ENCODE measurements at regions not wholly inside any gene's neighbourhood (a gene's known extent, or its start where the extent isn't known, plus 50 kb on each side); places are given as distances from the start of the nearest gene placed in this dataset.

DNA sequence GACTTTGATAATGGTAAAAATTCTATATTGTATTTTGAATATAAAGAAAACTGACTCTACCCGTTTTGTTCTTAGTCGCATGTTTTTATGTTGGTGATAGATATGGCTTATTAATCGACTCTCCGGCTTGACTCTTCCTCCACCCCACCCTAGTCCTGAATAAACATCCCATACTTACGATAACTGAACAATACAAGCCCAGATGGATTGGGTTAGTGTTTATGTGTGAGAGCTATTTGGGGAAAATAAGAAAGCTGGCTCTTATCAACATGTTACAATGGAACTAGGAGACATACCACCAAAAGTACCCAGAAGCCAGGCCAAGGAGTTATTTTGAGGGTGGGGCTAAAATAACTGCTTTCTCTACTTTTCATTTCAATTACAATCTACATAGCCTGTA is 796.3 kb downstream of the DIAPH3 start:
- Histone ChIP-seq H3K9me3 (replicated peaks in 1 of 11) (0 out of 22 replicates have a peak, but pooled peaks cover 0 to 3% (median 0%) of the 10 kb centered on the region in 11 experiments), H3K4me2 (no peak overlapping the region), H4K20me1 (no peaks in the 10 kb centered on the region), H3K4me1 (no peaks in the 10 kb centered on the region), H3K36me3 (no peaks in the 10 kb centered on the region), H3K9ac (no peak overlapping the region), H3K27ac (no peak overlapping the region), H3K4me3 (no peak overlapping the region), H3K27me3 (no peaks in the 10 kb centered on the region)
- TF ChIP-seq Cebpa-rat (IDR thresholded peaks at IDR 0.05) = no peak

DNA sequence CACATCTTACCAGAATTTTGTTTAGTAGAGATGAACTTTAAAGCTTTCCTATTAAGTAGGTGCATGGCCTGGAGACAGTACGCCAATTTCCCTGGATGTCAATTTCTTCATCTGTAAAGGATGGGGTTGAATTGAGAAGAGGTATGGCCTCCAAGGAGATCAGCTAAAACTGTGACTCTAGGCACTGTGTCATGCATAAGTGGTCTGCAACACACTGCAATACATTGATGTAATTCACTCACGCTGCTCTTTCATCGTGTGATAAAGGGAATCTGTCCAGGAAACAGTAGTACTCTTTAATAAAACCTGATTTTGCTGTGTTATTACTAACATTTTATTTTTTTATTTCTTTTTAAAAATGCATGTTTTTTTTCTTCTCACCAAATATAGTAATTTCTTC is 795.8 kb downstream of the DIAPH3 start:
- H3K4me3 ChIP-seq = no peak overlapping the region
- 0 out of 22 replicates have a peak, but pooled peaks cover 0 to 3% (median 0%) of the 10 kb centered on the region in 11 experiments for H3K9me3 ChIP-seq (replicated peaks in 1 of 11)
- H3K27ac ChIP-seq = no peak overlapping the region
- no peaks in the 10 kb centered on the region for H3K27me3 ChIP-seq
- no peaks in the 10 kb centered on the region for H3K4me1 ChIP-seq
- H3K36me3 ChIP-seq = no peaks in the 10 kb centered on the region
- no peak overlapping the region for H3K9ac ChIP-seq
- no peak for TF ChIP-seq Cebpa-rat (IDR thresholded peaks at IDR 0.05)
- no peaks in the 10 kb centered on the region for H4K20me1 ChIP-seq
- H3K4me2 ChIP-seq = no peak overlapping the region

DNA sequence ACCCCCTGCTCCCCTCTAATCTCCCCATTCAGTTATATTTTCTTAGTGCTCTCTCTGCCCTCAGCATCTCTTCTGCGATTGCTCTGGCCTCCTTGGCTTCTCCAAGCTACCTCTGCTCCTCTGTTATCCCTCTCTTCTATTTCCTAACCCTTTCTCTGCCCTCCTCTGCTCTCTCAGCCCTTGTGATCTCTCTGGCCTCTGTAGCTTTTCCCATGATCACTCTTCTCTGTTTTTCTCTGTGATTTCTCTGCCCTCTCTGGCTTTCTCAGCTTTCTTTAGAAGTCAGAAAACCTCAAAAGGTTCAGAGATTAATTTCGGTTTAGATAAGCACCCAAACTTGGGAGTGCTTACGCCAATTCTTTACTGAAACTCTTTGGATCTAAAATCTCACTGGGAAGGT is 795.0 kb downstream of the DIAPH3 start:
- no peak overlapping the region for H3K27ac ChIP-seq
- no peaks in the 10 kb centered on the region for H3K4me1 ChIP-seq
- no peaks in the 10 kb centered on the region for H3K27me3 ChIP-seq
- no peak for TF ChIP-seq Cebpa-rat (IDR thresholded peaks at IDR 0.05)
- no peak overlapping the region for H3K9ac ChIP-seq
- no peak overlapping the region for H3K4me2 ChIP-seq
- H3K36me3 ChIP-seq = no peaks in the 10 kb centered on the region
- H3K4me3 ChIP-seq = no peak overlapping the region
- 0 out of 22 replicates have a peak, but pooled peaks cover 0 to 3% (median 0%) of the 10 kb centered on the region in 11 experiments for H3K9me3 ChIP-seq (replicated peaks in 1 of 11)
- H4K20me1 ChIP-seq = no peaks in the 10 kb centered on the region

DNA sequence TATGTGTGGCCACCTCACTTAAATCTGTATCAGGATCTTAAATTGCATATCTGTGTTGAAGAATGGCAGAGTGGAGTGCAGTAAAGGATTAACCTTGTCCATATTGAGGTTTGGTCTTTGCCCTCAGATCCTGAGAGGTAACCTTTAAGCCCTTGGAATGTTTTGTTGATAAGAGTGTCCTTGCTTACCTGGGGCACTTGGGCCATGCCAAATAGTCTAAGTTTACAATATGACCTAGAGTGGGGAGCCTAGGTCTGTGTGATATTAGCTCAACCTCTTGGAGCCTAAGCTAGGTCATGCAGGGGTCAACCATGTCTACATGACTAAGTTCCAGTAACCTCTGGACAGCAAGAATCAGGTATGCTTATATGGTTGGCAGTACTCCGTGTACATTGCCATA is 792.5 kb downstream of the DIAPH3 start:
- H3K36me3 ChIP-seq = no peaks in the 10 kb centered on the region
- H3K4me1 ChIP-seq = no peaks in the 10 kb centered on the region
- H3K27ac ChIP-seq = no peak overlapping the region
- H3K4me2 ChIP-seq = no peak overlapping the region
- H4K20me1 ChIP-seq = no peaks in the 10 kb centered on the region
- H3K27me3 ChIP-seq = no peaks in the 10 kb centered on the region
- 0 out of 22 replicates have a peak, but pooled peaks cover 0 to 1% (median 0%) of the 10 kb centered on the region in 11 experiments for H3K9me3 ChIP-seq (replicated peaks in 1 of 11)
- H3K4me3 ChIP-seq = no peak overlapping the region
- no peak for TF ChIP-seq Cebpa-rat (IDR thresholded peaks at IDR 0.05)
- H3K9ac ChIP-seq = no peak overlapping the region

DNA sequence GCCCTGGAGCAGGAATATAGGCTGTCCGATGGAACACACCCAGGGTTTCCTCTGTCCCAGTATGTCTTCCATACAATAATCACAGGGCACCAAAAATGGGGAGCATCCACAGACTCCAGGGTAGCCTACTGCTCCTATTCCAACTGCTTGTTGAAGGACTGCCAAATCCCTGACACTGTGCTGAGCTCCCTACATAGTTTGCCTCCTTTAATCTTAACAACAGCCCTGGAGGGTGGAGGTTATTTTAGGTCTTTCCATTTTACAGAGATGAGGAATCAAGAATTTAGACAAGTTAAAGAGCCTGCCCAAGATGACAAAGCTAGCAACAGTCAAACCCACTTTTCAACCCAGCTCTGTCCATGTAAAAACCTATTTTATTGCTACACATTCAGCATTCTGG is 790.4 kb downstream of the DIAPH3 start:
- no peak overlapping the region for H3K9ac ChIP-seq
- H3K9me3 ChIP-seq (replicated peaks in 1 of 11) = peaks cover 0 to 15% (median 6%) of the 10 kb centered on the region in 11 experiments; a peak in 8 of 22 replicates
- H3K36me3 ChIP-seq = no peaks in the 10 kb centered on the region
- no peak for TF ChIP-seq Cebpa-rat (IDR thresholded peaks at IDR 0.05)
- H3K4me3 ChIP-seq = no peak overlapping the region
- H3K4me1 ChIP-seq = no peaks in the 10 kb centered on the region
- H4K20me1 ChIP-seq = no peaks in the 10 kb centered on the region
- H3K27ac ChIP-seq = no peak overlapping the region
- no peak overlapping the region for H3K4me2 ChIP-seq
- no peaks in the 10 kb centered on the region for H3K27me3 ChIP-seq

DNA sequence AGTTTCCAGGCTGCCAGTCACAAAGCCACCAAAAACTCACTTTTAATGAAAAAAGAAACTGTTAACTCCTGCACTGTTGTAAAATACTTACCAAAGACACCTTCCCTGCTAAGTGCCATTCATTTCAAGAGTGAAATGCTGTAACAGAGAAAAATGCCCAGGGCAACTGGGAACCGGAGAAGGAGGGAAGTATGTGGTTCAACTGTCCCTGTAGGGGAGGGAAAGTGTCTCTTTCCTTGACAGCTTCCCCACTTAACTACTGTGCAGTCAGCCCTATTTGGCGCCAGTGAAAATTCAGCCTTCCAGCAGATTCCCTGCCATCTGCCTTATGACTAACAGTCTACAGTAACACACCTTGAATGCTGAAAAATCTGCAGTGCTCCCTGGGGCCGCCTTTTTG is 789.0 kb downstream of the DIAPH3 start:
- Histone ChIP-seq H3K9ac (no peak overlapping the region), H3K36me3 (no peaks in the 10 kb centered on the region), H3K4me1 (no peaks in the 10 kb centered on the region), H3K27me3 (no peaks in the 10 kb centered on the region), H4K20me1 (no peaks in the 10 kb centered on the region), H3K9me3 (replicated peaks in 1 of 11) (peaks cover 0 to 16% (median 7%) of the 10 kb centered on the region in 11 experiments; a peak in 9 of 22 replicates), H3K27ac (no peak overlapping the region), H3K4me3 (no peak overlapping the region), H3K4me2 (no peak overlapping the region)
- no peak for TF ChIP-seq Cebpa-rat (IDR thresholded peaks at IDR 0.05)

DNA sequence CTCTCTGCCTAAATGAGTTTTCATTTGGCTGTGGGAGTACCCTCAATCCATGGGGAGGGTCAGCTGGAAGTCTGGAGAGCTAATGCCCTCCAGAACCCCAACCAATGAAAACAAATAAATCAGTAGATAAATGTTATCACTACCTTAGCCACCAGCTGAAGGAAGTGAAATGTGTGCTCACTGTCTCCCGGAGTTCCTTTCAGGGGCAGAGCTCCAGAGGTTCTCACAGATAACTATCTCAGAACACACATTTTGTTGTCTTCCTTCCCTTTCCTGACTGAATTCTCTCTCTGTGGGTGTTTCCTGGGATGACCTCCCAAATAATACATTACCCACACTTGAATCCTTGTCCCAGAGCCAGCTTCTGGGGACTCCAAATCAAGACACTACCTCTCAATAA is 779.6 kb downstream of the DIAPH3 start:
- no peaks in the 10 kb centered on the region for H3K36me3 ChIP-seq
- no peak overlapping the region for H3K4me2 ChIP-seq
- no peaks in the 10 kb centered on the region for H3K27me3 ChIP-seq
- no peak for TF ChIP-seq Cebpa-rat (IDR thresholded peaks at IDR 0.05)
- peaks cover 0 to 14% (median 6%) of the 10 kb centered on the region in 11 experiments; a peak in 14 of 22 replicates for H3K9me3 ChIP-seq (replicated peaks in 1 of 11)
- no peaks in the 10 kb centered on the region for H4K20me1 ChIP-seq
- peaks cover 0 to 7% (median 0%) of the 10 kb centered on the region in 10 experiments; a peak in 1 of 20 replicates for H3K4me1 ChIP-seq
- no peak overlapping the region for H3K9ac ChIP-seq
- no peak overlapping the region for H3K27ac ChIP-seq
- no peak overlapping the region for H3K4me3 ChIP-seq

DNA sequence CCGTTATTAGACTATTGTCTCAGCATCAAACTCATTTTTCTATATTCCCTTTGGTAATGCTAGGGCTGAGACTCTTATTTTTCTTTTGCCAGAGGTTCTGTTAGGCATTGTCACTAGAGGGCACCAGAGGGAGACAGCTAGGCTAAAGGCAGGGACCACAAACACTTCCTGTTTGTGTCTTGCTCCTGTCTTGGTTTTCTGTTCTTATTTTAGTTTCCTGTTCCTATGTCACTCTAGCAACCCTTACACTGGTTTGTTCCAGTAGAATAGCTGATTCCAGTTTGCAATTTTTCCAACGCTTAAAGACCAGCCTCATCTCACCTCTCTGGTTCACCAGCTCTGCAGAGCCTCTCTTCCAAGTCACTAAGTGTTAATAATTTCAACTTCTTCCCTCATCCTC is 772.0 kb downstream of the DIAPH3 start:
- Histone ChIP-seq H4K20me1 (no peaks in the 10 kb centered on the region), H3K9me3 (replicated peaks in 1 of 11) (peaks cover 0 to 19% (median 4%) of the 10 kb centered on the region in 11 experiments; a peak in 6 of 22 replicates), H3K9ac (peak overlapping the region in 2 of 11 experiments; percentile 32 to 38; a peak in 3 of 22 replicates), H3K27ac (peak overlapping the region in 10 of 11 experiments; percentile 23 to 69 (median 48); a peak in 17 of 22 replicates), H3K4me3 (no peak overlapping the region), H3K4me1 (peaks cover 8 to 34% (median 25%) of the 10 kb centered on the region in 10 experiments), H3K27me3 (no peaks in the 10 kb centered on the region), H3K4me2 (peak overlapping the region; percentile 34 to 83 (median 59); a peak in 21 of 22 replicates), H3K36me3 (no peaks in the 10 kb centered on the region)
- TF ChIP-seq Cebpa-rat (IDR thresholded peaks at IDR 0.05) = no peak

DNA sequence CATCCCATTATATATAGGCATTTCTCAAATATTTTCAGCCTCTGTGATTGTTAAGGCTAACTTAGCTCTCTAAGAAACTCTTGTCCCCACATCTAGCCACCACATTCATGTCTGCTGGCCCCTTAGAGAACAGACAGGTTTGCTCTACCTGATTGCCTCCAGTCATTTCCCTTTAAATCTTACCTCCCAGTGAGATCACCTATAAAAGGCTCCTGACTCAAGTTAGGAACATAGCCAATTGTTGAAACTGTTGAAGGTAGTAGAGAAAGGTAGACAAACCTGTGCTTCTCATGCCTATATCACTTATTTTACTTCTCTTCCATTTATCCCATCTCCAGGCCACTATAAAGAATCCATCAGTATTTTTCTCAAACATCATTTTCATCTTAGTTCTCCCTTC is 771.4 kb downstream of the DIAPH3 start:
- Histone ChIP-seq H3K4me2 (peak overlapping the region; percentile 34 to 83 (median 59); a peak in 20 of 22 replicates), H3K36me3 (no peaks in the 10 kb centered on the region), H4K20me1 (no peaks in the 10 kb centered on the region), H3K27me3 (no peaks in the 10 kb centered on the region), H3K9me3 (replicated peaks in 1 of 11) (peaks cover 0 to 19% (median 4%) of the 10 kb centered on the region in 11 experiments; a peak in 6 of 22 replicates), H3K27ac (peak overlapping the region in 9 of 11 experiments; percentile 30 to 69 (median 48); a peak in 10 of 22 replicates), H3K4me1 (peaks cover 8 to 34% (median 26%) of the 10 kb centered on the region in 10 experiments), H3K4me3 (no peak overlapping the region), H3K9ac (no peak overlapping the region)
- TF ChIP-seq Cebpa-rat (IDR thresholded peaks at IDR 0.05) = no peak

DNA sequence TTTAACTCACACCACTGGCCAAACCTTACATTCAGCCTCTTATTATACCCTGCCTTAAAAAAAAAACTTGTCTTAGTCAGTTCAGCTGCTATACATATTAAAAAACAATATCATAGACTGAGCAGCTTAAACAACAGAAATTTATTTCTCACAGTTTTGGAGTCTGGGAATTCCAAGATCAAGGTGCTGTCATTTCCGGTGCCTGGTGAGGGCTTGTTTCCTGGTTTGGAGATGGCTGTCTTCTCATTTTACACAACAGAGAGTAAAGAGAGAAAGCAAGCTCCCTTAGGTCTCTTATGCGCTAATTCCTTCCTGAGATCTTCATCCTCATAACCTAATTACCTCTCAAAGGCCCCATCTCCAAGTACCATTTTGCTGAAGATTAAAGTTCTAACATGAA is 769.2 kb downstream of the DIAPH3 start:
- Histone ChIP-seq H3K4me3 (no peak overlapping the region), H3K36me3 (no peaks in the 10 kb centered on the region), H3K4me1 (peaks cover 16 to 53% (median 40%) of the 10 kb centered on the region in 10 experiments), H4K20me1 (no peaks in the 10 kb centered on the region), H3K4me2 (no peak overlapping the region), H3K9me3 (replicated peaks in 1 of 11) (peaks cover 0 to 9% (median 0%) of the 10 kb centered on the region in 11 experiments; a peak in 2 of 22 replicates), H3K9ac (no peak overlapping the region), H3K27ac (no peak overlapping the region), H3K27me3 (no peaks in the 10 kb centered on the region)
- TF ChIP-seq Cebpa-rat (IDR thresholded peaks at IDR 0.05) = no peak

Data from BLaER1 treated with 17β-estradiol and CSF1 and Interleukin-3, amounts not matched to agents 10 nM and 100 nM (cell line).